HepG2 (cell line): ENCODE measurements at regions not wholly inside any gene's neighbourhood (a gene's known extent, or its start where the extent isn't known, plus 50 kb on each side); places are given as distances from the start of the nearest gene placed in this dataset.

Source experiments
- BCL6 ChIP-seq: IDR thresholded peaks from 2 replicates; pipeline ENCODE4 v1.6.1; 2016; ENCODE audit warnings: missing genetic modification reagents, missing compliant biosample characterization
- CREM ChIP-seq, 2 experiments: sonication (generic) in 1 of 2; formaldehyde crosslinking in 1 of 2; IDR thresholded peaks; 2 replicates each; pipeline versions ENCODE4 v1.4.0 to v1.6.1; 2016 to 2020; ENCODE audit warnings: antibody characterized with exemption in 1 of 2, mild to moderate bottlenecking in 1 of 2, missing genetic modification reagents in 1 of 2
- DNMT3B ChIP-seq: conservative IDR thresholded peaks from 2 replicates; pipeline ENCODE4 v1.6.1; 2016; ENCODE audit warnings: missing biosample characterization, control low read depth
- ELF3 ChIP-seq: IDR thresholded peaks from 2 replicates; pipeline ENCODE4 v1.6.1; 2016; ENCODE audit warnings: missing genetic modification reagents, missing compliant biosample characterization
- FOXP1 ChIP-seq, 2 experiments: fragments of 450-650 bp in 1 of 2; IDR thresholded peaks; 2 replicates each; pipeline ENCODE4 v1.6.1; 2017 to 2018; ENCODE audit warnings: antibody characterized with exemption in 1 of 2
- JUNB ChIP-seq: sonication (generic); formaldehyde crosslinking; IDR thresholded peaks from 2 replicates; pipeline ENCODE4 v1.8.0; 2022; ENCODE audit warnings: missing genetic modification reagents, mild to moderate bottlenecking, borderline replicate concordance
- MED8 ChIP-seq: sonication (generic); formaldehyde crosslinking; IDR thresholded peaks from 2 replicates; pipeline ENCODE4 v1.8.1; 2023; ENCODE audit warnings: mild to moderate bottlenecking, missing genetic modification reagents; ENCODE audit not compliant: insufficient replicate concordance
- RXRB ChIP-seq: IDR thresholded peaks from 2 replicates; pipeline ENCODE4 v1.6.1; 2016; ENCODE audit warnings: borderline replicate concordance, missing genetic modification reagents, missing compliant biosample characterization
- TBL1XR1 ChIP-seq: fragments of 150-350 bp; IDR thresholded peaks from 2 replicates; pipeline ENCODE4 v1.6.1; 2014; ENCODE audit warnings: borderline replicate concordance, low read length; ENCODE audit not compliant: partially characterized antibody
- TEAD3 ChIP-seq: optimal IDR thresholded peaks from 2 replicates; pipeline ENCODE3; 2016; ENCODE audit warnings: borderline replicate concordance
- ZBTB20 ChIP-seq: sonication (generic); formaldehyde crosslinking; IDR thresholded peaks from 2 replicates; pipeline ENCODE4 v1.8.1; 2023; ENCODE audit warnings: missing genetic modification reagents, low read depth, mild to moderate bottlenecking, borderline replicate concordance
- ZMYM4 ChIP-seq: sonication (generic); formaldehyde crosslinking; IDR thresholded peaks from 2 replicates; pipeline ENCODE4 v1.8.1; 2023; ENCODE audit warnings: mild to moderate bottlenecking, missing genetic modification reagents
- TF ChIP-seq, protein P1 (sequence below): sonication (generic); formaldehyde crosslinking; IDR thresholded peaks from 2 replicates; pipeline ENCODE4 v1.8.0; 2022; ENCODE audit warnings: mild to moderate bottlenecking, missing genetic modification reagents
- TF ChIP-seq, protein P2 (sequence below): sonication (generic); formaldehyde crosslinking; IDR thresholded peaks from 2 replicates; pipeline ENCODE4 v1.5.1; 2020; ENCODE audit warnings: missing genetic modification reagents, mild to moderate bottlenecking, borderline replicate concordance
- TF ChIP-seq, protein P3 (sequence below): sonication (generic); formaldehyde crosslinking; IDR thresholded peaks from 2 replicates; pipeline ENCODE4 v1.4.0; 2020; ENCODE audit warnings: missing genetic modification reagents
- TF ChIP-seq, protein P4 (sequence below), 2 experiments: fragments of 450-650 bp in 1 of 2; sonication (generic) in 1 of 2; formaldehyde crosslinking; IDR thresholded peaks; 2 replicates each; pipeline versions ENCODE4 v1.5.0 to v1.8.0; 2020 to 2022; ENCODE audit warnings: mild to moderate bottlenecking in 1 of 2, missing genetic modification reagents in 1 of 2
- TF ChIP-seq, protein P5 (sequence below): sonication (generic); formaldehyde crosslinking; IDR thresholded peaks from 2 replicates; pipeline ENCODE4 v1.4.0; 2020; ENCODE audit warnings: missing genetic modification reagents
- TF ChIP-seq, protein P6 (sequence below): IDR thresholded peaks from 2 replicates; pipeline ENCODE4 v1.6.1; 2012; ENCODE audit warnings: inconsistent platforms

DNA sequence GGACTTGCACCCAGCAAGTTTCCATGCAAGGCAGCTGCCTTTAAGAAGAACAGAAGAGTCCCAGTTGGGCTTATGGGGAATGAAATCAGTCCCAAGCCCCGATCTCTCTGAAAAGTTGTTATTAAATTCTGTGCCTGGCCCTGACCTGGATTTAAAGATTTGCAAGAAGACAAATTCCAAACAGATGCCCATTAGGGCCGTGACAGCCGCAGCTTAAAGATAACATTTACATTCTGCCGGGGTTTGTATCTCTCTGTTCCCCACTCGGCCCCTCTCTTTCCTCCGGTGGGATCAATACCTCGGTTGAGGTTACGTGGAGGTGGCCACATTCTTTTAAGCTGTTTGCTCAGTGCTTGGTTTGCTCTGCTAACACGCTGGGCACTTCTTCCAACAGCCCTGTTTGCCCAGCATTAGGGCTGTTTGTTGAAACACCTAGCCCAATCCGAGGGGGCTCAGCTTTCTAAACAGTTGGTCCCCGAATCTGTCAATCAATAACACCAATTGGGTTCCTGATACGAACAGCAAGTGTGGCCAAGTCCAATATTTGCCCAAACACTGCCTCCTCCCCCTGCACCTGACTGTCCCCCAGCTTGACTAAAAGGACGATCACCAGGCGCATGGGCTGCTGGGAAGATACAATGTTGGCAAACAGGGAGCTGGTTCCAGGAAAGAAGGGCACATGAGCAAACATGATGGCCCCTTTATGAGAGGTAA lies 108.6 kb downstream of the RPLP1 start (continued):
- TF ChIP-seq, protein P1, sequence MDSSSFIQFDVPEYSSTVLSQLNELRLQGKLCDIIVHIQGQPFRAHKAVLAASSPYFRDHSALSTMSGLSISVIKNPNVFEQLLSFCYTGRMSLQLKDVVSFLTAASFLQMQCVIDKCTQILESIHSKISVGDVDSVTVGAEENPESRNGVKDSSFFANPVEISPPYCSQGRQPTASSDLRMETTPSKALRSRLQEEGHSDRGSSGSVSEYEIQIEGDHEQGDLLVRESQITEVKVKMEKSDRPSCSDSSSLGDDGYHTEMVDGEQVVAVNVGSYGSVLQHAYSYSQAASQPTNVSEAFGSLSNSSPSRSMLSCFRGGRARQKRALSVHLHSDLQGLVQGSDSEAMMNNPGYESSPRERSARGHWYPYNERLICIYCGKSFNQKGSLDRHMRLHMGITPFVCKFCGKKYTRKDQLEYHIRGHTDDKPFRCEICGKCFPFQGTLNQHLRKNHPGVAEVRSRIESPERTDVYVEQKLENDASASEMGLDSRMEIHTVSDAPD (CRISPR knock-in tag): 0 out of 2 replicates have a peak, but pooled peaks have one; percentile 59
- TF ChIP-seq BCL6 (peak; percentile 87), ELF3 (CRISPR knock-in tag) (0 out of 2 replicates have a peak, but pooled peaks have one; percentile 11), ZMYM4 (CRISPR knock-in tag) (peak; percentile 17; the same call in 1 of the 2 replicates), DNMT3B (CRISPR knock-in tag) (no peak), FOXP1 (IDR thresholded peaks at IDR 0.05) (no peak), FOXP1 (CRISPR knock-in tag; IDR thresholded peaks at IDR 0.05) (peak; percentile 90), TEAD3 (CRISPR knock-in tag) (peak; percentile 46), RXRB (CRISPR knock-in tag) (0 out of 2 replicates have a peak, but pooled peaks have one; percentile 29), CREM (IDR thresholded peaks at IDR 0.05) (peak; percentile 71), CREM (CRISPR knock-in tag; IDR thresholded peaks at IDR 0.05) (no peak), MED8 (CRISPR knock-in tag) (no peak), ZBTB20 (no peak), JUNB (CRISPR knock-in tag) (peak; percentile 78), TBL1XR1 (peak; percentile 46)
- TF ChIP-seq, protein P2, sequence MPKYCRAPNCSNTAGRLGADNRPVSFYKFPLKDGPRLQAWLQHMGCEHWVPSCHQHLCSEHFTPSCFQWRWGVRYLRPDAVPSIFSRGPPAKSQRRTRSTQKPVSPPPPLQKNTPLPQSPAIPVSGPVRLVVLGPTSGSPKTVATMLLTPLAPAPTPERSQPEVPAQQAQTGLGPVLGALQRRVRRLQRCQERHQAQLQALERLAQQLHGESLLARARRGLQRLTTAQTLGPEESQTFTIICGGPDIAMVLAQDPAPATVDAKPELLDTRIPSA (CRISPR knock-in tag): no peak
- TF ChIP-seq, protein P3, sequence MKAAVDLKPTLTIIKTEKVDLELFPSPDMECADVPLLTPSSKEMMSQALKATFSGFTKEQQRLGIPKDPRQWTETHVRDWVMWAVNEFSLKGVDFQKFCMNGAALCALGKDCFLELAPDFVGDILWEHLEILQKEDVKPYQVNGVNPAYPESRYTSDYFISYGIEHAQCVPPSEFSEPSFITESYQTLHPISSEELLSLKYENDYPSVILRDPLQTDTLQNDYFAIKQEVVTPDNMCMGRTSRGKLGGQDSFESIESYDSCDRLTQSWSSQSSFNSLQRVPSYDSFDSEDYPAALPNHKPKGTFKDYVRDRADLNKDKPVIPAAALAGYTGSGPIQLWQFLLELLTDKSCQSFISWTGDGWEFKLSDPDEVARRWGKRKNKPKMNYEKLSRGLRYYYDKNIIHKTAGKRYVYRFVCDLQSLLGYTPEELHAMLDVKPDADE (CRISPR knock-in tag): no peak
- TF ChIP-seq, protein P4, sequence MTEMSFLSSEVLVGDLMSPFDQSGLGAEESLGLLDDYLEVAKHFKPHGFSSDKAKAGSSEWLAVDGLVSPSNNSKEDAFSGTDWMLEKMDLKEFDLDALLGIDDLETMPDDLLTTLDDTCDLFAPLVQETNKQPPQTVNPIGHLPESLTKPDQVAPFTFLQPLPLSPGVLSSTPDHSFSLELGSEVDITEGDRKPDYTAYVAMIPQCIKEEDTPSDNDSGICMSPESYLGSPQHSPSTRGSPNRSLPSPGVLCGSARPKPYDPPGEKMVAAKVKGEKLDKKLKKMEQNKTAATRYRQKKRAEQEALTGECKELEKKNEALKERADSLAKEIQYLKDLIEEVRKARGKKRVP (CRISPR knock-in tag; IDR thresholded peaks at IDR 0.05): 0 out of 4 replicates have a peak, but pooled peaks of 1 of the 2 experiments have one; percentile 27
- TF ChIP-seq, protein P5, sequence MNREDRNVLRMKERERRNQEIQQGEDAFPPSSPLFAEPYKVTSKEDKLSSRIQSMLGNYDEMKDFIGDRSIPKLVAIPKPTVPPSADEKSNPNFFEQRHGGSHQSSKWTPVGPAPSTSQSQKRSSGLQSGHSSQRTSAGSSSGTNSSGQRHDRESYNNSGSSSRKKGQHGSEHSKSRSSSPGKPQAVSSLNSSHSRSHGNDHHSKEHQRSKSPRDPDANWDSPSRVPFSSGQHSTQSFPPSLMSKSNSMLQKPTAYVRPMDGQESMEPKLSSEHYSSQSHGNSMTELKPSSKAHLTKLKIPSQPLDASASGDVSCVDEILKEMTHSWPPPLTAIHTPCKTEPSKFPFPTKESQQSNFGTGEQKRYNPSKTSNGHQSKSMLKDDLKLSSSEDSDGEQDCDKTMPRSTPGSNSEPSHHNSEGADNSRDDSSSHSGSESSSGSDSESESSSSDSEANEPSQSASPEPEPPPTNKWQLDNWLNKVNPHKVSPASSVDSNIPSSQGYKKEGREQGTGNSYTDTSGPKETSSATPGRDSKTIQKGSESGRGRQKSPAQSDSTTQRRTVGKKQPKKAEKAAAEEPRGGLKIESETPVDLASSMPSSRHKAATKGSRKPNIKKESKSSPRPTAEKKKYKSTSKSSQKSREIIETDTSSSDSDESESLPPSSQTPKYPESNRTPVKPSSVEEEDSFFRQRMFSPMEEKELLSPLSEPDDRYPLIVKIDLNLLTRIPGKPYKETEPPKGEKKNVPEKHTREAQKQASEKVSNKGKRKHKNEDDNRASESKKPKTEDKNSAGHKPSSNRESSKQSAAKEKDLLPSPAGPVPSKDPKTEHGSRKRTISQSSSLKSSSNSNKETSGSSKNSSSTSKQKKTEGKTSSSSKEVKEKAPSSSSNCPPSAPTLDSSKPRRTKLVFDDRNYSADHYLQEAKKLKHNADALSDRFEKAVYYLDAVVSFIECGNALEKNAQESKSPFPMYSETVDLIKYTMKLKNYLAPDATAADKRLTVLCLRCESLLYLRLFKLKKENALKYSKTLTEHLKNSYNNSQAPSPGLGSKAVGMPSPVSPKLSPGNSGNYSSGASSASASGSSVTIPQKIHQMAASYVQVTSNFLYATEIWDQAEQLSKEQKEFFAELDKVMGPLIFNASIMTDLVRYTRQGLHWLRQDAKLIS (CRISPR knock-in tag): no peak
- TF ChIP-seq, protein P6, sequence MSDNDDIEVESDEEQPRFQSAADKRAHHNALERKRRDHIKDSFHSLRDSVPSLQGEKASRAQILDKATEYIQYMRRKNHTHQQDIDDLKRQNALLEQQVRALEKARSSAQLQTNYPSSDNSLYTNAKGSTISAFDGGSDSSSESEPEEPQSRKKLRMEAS: peak; percentile 60; the same call in 1 of the 2 replicates
